K562 (cell line): ENCODE measurements at regions not wholly inside any gene's neighbourhood (a gene's known extent, or its start where the extent isn't known, plus 50 kb on each side); places are given as distances from the start of the nearest gene placed in this dataset.

Source experiments
- ATAC-seq: fragments of 200-7000 bp; cut with Tn5 transposase; 3 replicates; pipeline ENCODE4 v1.9.1; 2020; ENCODE audit warnings: moderate library complexity
- BruUV-seq: library from RNA; stranded (reverse); fragments of 400-500 nt; replicated peaks from 2 replicates; lab custom pipeline; 2021; lab: Mats Ljungman, UMichigan
- CTCF ChIA-PET: fragments of 300-600 bp; formaldehyde crosslinking; extraction: SDS; loops from one replicate; lab custom pipeline; 2021; ENCODE audit warnings: low intra/inter-chr PET ratio; lab: Yijun Ruan, JAX
- POLR2A ChIA-PET: fragments of 300-600, 350-650 bp; sonication (Branson Sonifier 250); formaldehyde crosslinking; extraction: SDS; loops from one replicate; lab custom pipeline; 2021; ENCODE audit warnings: antibody characterized with exemption, inconsistent platforms; lab: Yijun Ruan, JAX
- DNase-seq, 4 experiments: peaks; one replicate each; pipeline versions ENCODE4 v3.0.0 to v3.0.0-alpha.2; 2011 to 2018; ENCODE audit warnings: low spot score in 3 of 4, mixed read lengths in 3 of 4; ENCODE audit errors: extremely low read depth in 1 of 4
- FAIRE-seq: peaks from 2 replicates; lab custom pipeline; 2011; peaks lifted over from hg19 to GRCh38; lab: Jason Lieb, UNC
- H2AFZ ChIP-seq: 2 replicates; pipeline ENCODE4 v1.6.0; 2011; ENCODE audit warnings: low read depth, low read length, control low read depth, inconsistent platforms
- H3K27ac ChIP-seq: fragments of 200-600 bp; 3 replicates; pipeline ENCODE4 v1.8.0; 2011; ENCODE audit warnings: low read depth, mild to moderate bottlenecking, control low read depth, inconsistent platforms, low read length, moderate library complexity, mixed read lengths; ENCODE audit errors: extremely low read depth
- H3K27me3 ChIP-seq, 2 experiments: fragments of 300-600 bp in 1 of 2; 2 replicates in 1 of 2; 3 replicates in 1 of 2; pipeline versions ENCODE4 v1.6.0 to v1.8.0; 2011; ENCODE audit warnings: inconsistent platforms in 2 of 2, low read length in 2 of 2, mild to moderate bottlenecking in 1 of 2, mixed read lengths in 1 of 2, moderate library complexity in 1 of 2; ENCODE audit not compliant: control insufficient read depth in 2 of 2, insufficient read depth in 2 of 2
- H3K36me3 ChIP-seq: fragments of 300-600 bp; 3 replicates; pipeline ENCODE4 v1.8.0; 2011; ENCODE audit warnings: mild to moderate bottlenecking, low read length, inconsistent platforms; ENCODE audit not compliant: control insufficient read depth, insufficient read depth
- H3K4me1 ChIP-seq, 2 experiments: fragments of 200-600 bp in 1 of 2; replicated peaks in 1 of 2; 2 replicates in 1 of 2; 3 replicates in 1 of 2; pipeline versions ENCODE4 v1.5.1 to v1.8.0; 2011; ENCODE audit warnings: inconsistent platforms in 2 of 2, low read length in 2 of 2, mild to moderate bottlenecking in 1 of 2, mixed read lengths in 1 of 2, moderate library complexity in 1 of 2; ENCODE audit not compliant: control insufficient read depth in 2 of 2, insufficient read depth in 2 of 2
- H3K4me2 ChIP-seq: 2 replicates; pipeline ENCODE4 v1.6.1; 2011; ENCODE audit warnings: low read length, control low read depth, inconsistent platforms, mixed read lengths; ENCODE audit not compliant: insufficient read depth
- H3K4me3 ChIP-seq: fragments of 200-600 bp; sonication (generic), shearing (Covaris generic); 2 replicates; pipeline ENCODE4 v1.5.1; 2016; ENCODE audit warnings: control low read depth, inconsistent platforms
- H3K79me2 ChIP-seq: fragments of 200-600 bp; 3 replicates; pipeline ENCODE4 v1.8.0; 2011; ENCODE audit warnings: low read length, inconsistent platforms; ENCODE audit not compliant: control insufficient read depth, insufficient read depth
- H3K9ac ChIP-seq, 2 experiments: 2 replicates each; pipeline versions ENCODE4 v1.6.0 to v1.6.1; 2011; ENCODE audit warnings: low read depth in 2 of 2, low read length in 2 of 2, control low read depth in 1 of 2, inconsistent platforms in 1 of 2, mild to moderate bottlenecking in 1 of 2, mixed read lengths in 1 of 2; ENCODE audit not compliant: insufficient read depth in 1 of 2
- H3K9me1 ChIP-seq: one replicate; pipeline ENCODE4 v1.6.0; 2011; ENCODE audit warnings: inconsistent platforms, mild to moderate bottlenecking, low read length, moderate library complexity; ENCODE audit not compliant: control insufficient read depth, insufficient read depth
- H3K9me3 ChIP-seq: replicated peaks from 2 replicates; pipeline ENCODE4 v1.5.1; 2011; ENCODE audit warnings: low read depth, low read length, inconsistent platforms; ENCODE audit not compliant: control insufficient read depth, insufficient read depth
- H4K20me1 ChIP-seq: replicated peaks from 2 replicates; pipeline ENCODE4 v1.6.1; 2011; ENCODE audit warnings: low read length, inconsistent platforms, mixed read lengths; ENCODE audit not compliant: control insufficient read depth, insufficient read depth
- EP300 ChIP-seq: IDR thresholded peaks from 2 replicates; pipeline ENCODE4 v1.6.1; 2012; ENCODE audit warnings: low read length, improper control_type of control experiment
- FOSL1 ChIP-seq: fragments of 200-800 bp; sonication (Bioruptor generic); conservative IDR thresholded peaks from 2 replicates; pipeline ENCODE4 v1.6.1; 2016; ENCODE audit warnings: missing genetic modification characterization, missing compliant biosample characterization
- FOXA3 ChIP-seq, 2 experiments: fragments of 450-650 bp in 1 of 2; sonication (generic) in 1 of 2; formaldehyde crosslinking; IDR thresholded peaks in 1 of 2; conservative IDR thresholded peaks in 1 of 2; 2 replicates each; pipeline versions ENCODE4 v1.4.0 to v1.8.0; 2020 to 2022; ENCODE audit warnings: mild to moderate bottlenecking in 2 of 2, missing genetic modification reagents in 1 of 2
- MTA3 ChIP-seq: fragments of 450-650 bp; formaldehyde crosslinking; IDR thresholded peaks from 2 replicates; pipeline ENCODE4 v1.6.1; 2017; ENCODE audit warnings: mild to moderate bottlenecking, borderline replicate concordance
- NR0B1 ChIP-seq: fragments of 450-650 bp; IDR thresholded peaks from one replicate; pipeline ENCODE4 v1.6.1; 2018; ENCODE audit warnings: mild to moderate bottlenecking, moderate library complexity; ENCODE audit not compliant: partially characterized antibody
- PCBP2 ChIP-seq: fragments of 200-400 bp; formaldehyde crosslinking; IDR thresholded peaks from 2 replicates; pipeline ENCODE4 v1.6.1; 2018; ENCODE audit warnings: low read length, low read depth, mild to moderate bottlenecking, moderate library complexity; ENCODE audit not compliant: poor library complexity, severe bottlenecking
- SMAD1 ChIP-seq: fragments of 150-350 bp; IDR thresholded peaks from 2 replicates; pipeline ENCODE4 v1.6.1; 2014; ENCODE audit warnings: low read length, low read depth; ENCODE audit not compliant: partially characterized antibody
- ZNF609 ChIP-seq: sonication (generic); formaldehyde crosslinking; IDR thresholded peaks from 2 replicates; pipeline ENCODE4 v1.8.1; 2023; ENCODE audit warnings: missing genetic modification reagents, mild to moderate bottlenecking, borderline replicate concordance
- WGBS: fragments of 100-300 bp; shearing (Covaris generic); methylation state at CpG from one replicate; pipeline ENCODE4 v1.1.6; 2016; ENCODE audit warnings: low coverage, mixed read lengths; ENCODE audit not compliant: insufficient coverage; ENCODE audit errors: missing lambda C conversion rate; 5-methylcytosine and 5-hydroxymethylcytosine counted together
- in situ Hi-C: fragments of 300-500 bp; cut with MboI; formaldehyde crosslinking; loops from 4 replicates; pipeline ENCODE4 v1.15.0; 2018; ENCODE audit warnings: inconsistent platforms, mixed read lengths
- intact Hi-C: fragments of 100-400 bp; cut with micrococcal nuclease; formaldehyde crosslinking; loops from 2 replicates; pipeline ENCODE4 v1.14.2; 2022
- TF ChIP-seq, protein P1 (sequence below), 2 experiments: fragments of 450-650 bp in 1 of 2; sonication (generic) in 1 of 2; formaldehyde crosslinking; conservative IDR thresholded peaks; 2 replicates each; pipeline versions ENCODE4 v1.4.0 to v1.8.1; 2020 to 2022; ENCODE audit warnings: mild to moderate bottlenecking in 1 of 2, missing genetic modification reagents in 1 of 2

DNA sequence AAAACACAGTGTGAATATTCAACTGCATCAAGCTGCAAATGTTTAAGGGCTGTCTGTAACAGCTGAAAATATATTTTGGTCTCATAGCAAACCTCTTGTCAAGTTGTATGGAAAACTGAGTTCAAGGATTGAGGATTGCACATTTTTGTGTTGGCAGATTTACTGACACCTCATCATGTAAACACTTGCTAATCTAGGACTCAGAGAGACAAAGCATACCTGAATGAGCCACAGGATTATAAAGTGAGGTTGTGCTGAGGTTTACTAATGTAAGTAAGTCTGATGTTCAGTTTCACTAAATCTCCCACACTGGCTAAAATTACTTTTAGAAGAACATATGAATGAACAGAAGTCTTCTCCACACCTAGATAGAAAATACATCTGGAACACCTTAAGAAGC is 1993.1 kb upstream of the CELF4 start (continued):
- TF ChIP-seq ZNF609 (CRISPR knock-in tag): no peak
- TF ChIP-seq, protein P1, sequence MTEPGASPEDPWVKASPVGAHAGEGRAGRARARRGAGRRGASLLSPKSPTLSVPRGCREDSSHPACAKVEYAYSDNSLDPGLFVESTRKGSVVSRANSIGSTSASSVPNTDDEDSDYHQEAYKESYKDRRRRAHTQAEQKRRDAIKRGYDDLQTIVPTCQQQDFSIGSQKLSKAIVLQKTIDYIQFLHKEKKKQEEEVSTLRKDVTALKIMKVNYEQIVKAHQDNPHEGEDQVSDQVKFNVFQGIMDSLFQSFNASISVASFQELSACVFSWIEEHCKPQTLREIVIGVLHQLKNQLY (CRISPR knock-in tag; conservative IDR thresholded peaks at IDR 0.05): no peak

- Histone ChIP-seq H3K9me1 (no peaks in the 10 kb centered on the region), H3K4me3 (no peak overlapping the region), H3K27me3 (no peaks in the 10 kb centered on the region), H2AFZ (no peak overlapping the region), H3K36me3 (no peaks in the 10 kb centered on the region), H3K9me3 (no peaks in the 10 kb centered on the region), H3K79me2 (no peaks in the 10 kb centered on the region), H3K4me1 (no peaks in the 10 kb centered on the region), H3K27ac (no peak overlapping the region), H3K4me2 (no peak overlapping the region), H4K20me1 (no peaks in the 10 kb centered on the region), H3K9ac (no peak overlapping the region)
- in situ Hi-C loops (no loop called here), intact Hi-C loops (no loop called here)
- no peak for TF ChIP-seq FOSL1
- no peak for TF ChIP-seq FOXA3 (CRISPR knock-in tag; conservative IDR thresholded peaks at IDR 0.05 in 1 of 2, IDR thresholded peaks at IDR 0.05 in 1 of 2)
- TF ChIP-seq PCBP2: no peak
- no peak for TF ChIP-seq MTA3
- no peak for TF ChIP-seq EP300
- TF ChIP-seq NR0B1: no peak
- TF ChIP-seq SMAD1: no peak
- BruUV-seq: no TSS peak
- ChIA-PET POLR2A (no interaction called here), CTCF (no interaction called here)
- FAIRE-seq (no peak), ATAC-seq (no peak), DNase-seq (no peak)
- 0% methylated on average over 1 of the region's 1 CpG for WGBS
Observed at GRCh38 chr18:39555496-39555895, 1989.9 kb upstream of the CELF4 start.
